CD4-positive, alpha-beta T cell treated with Interleukin-2 at 100 ng/mL for 4 hours (primary cell): ENCODE measurements at regions not wholly inside any gene's neighbourhood (a gene's known extent, or its start where the extent isn't known, plus 50 kb on each side); places are given as distances from the start of the nearest gene placed in this dataset.

Experiments used
- DNase-seq: peaks from one replicate; pipeline ENCODE4 v3.0.0-alpha.2; 2020; ENCODE audit warnings: low spot score

DNA sequence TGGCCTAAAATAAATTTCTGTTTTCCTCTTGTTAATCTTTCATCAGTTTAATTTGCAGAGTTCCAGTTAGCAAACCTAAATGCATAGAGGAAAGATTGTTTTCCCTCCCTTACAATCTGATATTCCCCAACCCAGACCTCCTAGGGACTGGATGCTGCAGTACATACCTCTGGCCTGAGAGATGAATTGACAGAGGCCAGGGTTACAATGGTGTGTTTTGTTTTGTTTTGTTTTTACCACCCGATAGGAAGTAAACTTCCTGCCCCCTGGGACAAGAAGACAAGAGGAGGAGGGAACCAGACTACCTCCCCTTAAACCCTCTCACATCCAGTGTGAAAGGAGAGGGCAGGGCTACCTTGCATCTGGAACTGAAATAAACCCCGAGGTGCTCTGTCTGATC, 319.0 kb downstream of the LRFN2 start:
- no peak for DNase-seq

DNA sequence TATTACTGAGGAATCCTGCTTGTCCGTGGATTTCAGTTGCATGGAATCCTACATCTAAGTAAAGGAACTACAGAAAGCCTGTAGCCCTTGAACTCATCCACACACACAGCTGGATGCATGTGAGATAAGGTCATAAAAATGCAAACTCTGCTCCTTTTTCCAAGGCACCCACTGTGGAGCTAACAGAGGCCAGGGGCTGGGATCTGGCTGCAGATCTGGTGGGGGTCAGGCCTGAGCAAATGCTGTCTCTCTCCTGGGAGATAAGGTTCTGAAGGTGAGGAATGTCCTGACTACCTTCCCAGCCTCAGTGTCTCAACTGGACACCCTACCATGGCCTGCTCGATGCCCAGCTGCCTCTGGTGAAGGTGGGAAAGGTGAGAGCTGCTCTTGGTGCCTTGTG, 321.5 kb downstream of the LRFN2 start:
- no peak for DNase-seq

DNA sequence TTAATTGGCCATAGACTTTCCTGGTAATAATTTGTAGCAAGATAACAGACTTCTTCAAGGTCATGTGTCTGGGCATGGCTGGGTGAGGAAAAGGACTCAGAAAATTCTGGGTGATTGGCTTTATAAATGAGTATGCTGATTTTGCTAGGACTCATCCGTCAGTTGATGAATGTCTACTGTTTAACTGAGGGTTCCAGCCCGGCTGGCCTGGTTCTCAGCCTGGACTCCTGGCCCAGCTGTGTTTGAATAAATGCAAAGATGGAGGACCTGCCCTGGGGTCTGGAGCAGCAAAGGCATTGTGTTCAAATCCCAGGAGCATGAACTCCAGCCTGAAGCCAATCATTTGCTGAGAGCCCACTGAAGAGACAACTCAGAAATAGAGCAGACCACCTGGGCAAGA, 323.2 kb downstream of the LRFN2 start:
- DNase-seq: no peak

DNA sequence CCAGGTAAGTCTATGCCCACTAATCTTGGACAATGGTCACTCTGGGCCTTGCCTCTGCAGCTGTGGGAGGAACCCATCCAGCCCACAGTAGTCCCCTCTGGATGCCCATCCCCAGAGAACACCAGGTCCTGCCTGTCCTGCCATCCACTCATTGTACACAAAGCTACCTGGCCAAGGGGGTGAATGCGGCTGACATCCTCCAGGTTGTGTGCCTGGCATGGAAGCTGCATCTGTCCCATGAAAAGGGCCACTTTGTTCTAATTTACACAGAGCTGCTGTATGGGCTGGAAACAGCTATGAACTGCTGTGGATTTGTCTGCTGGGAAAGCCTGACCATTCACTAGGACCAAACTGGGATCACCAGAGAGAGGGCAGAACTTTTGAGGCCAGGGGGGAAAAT, 324.8 kb downstream of the LRFN2 start:
- DNase-seq: no peak

DNA sequence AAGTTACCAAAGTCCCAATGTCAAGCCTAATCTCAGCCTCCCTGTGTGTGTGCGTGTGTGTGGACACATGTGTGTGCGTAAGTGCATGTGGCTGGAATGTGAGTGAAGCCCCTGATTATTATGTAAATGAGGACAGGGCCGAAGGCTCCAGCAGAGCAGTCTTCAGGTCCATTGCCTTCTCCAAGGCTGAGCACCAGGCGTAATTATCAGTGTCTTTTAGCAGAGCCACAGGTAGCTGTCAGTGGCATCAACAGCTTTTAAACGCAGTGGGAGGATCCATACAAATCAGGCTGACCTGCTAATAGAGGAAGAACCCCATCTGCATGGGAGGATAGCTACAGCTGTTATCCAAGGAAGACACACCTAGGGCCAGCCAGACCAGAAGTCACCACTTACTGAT, 324.3 kb upstream of the MOCS1 start:
- no peak for DNase-seq

DNA sequence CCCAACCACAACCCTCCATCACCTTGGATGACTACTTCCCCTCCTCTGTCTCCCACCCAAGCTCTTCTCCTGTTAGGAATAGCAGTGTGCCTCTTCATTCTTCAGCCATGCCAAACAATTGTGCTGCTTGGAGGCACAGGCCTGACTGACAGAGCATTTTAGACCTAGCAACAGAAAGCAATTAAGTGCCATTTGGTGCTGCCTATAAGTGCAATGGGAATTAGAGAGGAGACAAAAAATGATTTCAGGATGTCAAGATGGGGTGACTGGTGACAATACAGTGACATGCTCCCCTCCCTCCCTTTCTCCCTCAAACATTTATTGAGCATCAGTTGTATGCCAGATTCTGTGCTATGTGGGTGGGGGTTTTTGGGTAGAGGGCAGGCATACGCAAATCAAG, 322.6 kb upstream of the MOCS1 start:
- no peak for DNase-seq

DNA sequence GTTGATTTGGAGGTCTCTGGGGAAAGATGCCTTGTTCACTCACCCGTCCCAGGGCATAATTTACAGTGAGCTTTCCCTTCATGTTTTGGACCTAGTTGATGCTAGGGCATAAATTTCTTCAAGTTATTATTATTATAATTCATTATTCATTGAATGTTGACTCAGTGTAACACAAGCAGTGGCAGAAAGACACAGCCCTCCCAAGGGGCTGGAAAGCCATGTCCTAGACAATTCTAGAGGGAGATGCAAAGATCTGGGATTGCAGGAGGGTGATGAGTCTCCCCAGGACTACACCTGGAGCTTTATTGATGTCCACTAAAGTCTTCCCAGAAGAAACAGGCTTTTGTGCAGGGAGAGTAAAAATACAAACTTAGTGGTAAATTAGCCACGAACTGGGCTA, 322.0 kb upstream of the MOCS1 start:
- DNase-seq: no peak

DNA sequence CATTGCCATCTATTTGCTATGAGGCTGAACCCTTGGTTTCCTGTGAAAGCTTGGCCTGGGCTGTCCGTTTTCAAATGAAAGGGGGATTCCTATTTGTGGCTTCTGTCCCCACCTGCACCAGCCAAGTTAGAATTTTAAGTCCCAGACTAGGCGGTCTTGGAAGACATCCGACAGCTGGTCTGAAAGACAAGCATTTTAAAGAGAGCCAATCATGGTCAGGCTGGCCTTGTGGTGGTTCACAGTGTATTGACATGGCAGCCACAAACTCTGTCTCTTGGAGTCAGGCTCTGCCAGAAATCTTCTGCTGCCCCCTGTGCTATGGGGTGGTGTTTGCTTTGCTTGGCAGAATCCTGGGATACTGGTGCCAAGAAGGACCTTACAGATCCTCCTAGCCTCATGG, 319.2 kb upstream of the MOCS1 start:
- no peak for DNase-seq

DNA sequence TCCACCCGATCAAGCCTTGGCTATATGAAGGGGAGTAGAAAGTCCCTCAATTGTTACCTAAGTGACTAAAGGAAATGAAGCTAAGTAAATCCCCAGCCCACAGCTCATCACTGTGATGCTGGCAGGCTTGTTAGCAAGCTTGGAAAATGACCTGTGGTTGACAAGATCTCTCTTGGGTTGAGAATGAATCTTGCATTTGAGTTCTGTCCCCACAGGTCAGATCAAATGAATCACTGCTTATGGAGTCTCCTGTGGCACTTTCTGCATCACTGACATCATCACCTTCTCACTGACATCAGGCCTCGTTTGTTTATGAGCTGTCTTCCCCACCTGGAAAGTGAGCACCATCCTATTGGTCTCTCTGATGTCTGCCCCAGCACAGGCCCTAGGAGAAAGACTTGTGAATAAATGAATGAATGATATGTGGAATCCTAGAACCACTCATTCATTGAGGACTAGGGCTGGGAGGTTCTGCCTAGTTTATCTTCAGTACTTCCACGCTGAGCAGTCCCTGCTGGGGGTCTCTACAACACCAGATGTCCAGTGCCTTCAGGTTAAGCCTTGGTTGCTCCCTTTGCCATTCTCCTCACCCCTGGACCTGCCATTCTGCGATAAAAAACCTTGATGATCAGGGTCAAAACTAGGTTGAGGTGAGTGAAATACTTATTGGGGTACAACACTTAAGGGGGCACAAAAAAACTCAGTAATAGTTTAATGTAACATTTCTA, 318.4 kb upstream of the MOCS1 start:
- DNase-seq: no peak

DNA sequence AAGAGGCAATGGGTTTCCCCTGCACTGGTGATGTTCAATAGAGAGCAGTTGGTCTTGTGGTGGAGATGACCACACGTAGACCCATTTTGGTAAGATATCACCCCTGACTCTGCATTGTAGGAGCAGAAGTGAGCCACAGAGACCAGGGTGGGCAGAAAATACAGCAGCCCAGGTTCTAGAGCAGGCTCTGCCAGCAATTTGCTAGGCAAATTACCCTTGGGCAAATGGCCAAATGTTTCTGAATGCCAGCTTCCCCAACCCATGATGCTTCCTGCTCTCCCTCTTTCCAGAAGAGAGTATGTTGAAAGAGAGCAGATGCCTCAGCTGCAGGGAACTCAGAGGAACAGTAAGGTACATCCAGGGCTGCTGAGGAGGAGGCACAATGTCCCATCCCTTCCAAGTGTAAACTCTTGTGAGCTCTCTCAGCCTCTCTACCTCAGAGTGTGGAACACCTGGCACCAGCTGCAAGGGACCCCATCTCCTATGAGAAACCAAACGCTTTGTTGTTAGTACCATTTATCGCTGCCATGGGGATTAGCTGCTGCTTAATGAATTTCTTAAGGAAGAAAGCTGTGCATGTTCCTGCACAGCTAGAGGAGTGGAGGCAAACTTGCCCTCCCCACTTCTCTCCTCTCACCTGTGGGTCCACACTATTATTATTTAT, 317.5 kb upstream of the MOCS1 start:
- DNase-seq: no peak

DNA sequence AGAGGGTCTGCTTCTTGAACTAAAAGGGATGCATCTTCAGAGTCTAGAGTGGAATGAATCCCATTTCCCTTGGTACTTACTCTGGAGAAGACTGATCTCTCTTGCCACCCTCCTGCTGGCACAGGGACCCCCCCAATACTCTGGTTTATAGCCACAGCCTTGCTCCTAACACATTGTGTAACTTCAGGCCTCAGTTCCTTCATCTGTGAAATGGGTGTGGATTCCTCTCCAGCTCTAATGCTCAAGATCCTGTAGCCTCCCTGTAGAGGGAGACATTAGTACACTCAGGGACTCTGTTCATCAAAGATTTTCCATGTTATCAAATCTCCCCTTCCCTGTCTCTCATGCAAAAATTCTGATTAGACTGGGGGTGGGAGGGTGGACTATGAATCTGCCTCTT, 315.7 kb upstream of the MOCS1 start:
- DNase-seq: no peak

DNA sequence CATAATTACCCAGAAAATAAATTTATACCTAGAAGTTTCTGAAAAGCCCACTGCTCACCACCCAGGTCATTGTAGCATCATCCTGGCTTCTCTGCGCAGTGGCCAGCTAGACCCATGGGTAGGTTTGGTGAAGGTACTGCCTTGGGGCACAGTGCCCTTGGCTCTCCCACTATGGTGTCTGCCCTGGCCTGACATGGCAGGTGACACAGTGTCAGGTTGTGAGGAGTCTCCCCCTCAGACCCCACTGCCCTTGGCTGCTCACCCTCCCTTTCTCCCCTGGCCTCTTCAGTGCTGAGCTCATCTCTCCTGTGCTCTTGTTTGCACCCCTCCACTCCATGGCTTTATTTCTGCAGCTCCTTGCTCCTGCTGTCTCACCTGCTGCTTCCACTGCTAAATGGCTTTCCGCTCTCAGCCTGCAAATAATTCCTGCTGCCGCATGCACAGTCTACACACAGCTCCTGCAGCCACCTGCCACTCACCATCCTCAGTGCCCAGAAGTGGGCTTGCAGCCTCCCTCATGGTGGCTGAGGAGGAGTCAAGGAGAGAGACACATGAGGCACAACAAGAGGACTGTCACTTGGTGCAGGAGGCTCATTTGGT, 313.4 kb upstream of the MOCS1 start:
- DNase-seq: no peak

DNA sequence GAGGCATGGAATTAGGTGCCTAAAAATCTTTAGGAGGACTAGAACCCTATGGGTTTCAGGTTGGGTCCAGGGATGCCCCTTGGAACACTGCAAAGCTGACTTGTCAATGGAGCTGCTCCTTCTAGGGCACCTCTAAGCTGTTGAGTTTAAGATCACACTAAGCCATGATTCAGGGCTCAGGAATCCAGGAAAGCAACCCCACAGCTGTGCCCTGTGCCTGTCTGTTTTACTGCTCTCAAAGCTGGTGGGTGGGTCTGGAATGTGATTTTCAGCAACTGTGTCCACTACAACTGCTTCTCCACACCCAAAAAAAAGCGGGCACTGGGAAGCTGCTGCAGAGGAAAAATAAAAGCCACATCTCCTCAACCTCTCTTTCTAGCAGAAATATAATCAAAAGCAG, 310.4 kb upstream of the MOCS1 start:
- no peak for DNase-seq

DNA sequence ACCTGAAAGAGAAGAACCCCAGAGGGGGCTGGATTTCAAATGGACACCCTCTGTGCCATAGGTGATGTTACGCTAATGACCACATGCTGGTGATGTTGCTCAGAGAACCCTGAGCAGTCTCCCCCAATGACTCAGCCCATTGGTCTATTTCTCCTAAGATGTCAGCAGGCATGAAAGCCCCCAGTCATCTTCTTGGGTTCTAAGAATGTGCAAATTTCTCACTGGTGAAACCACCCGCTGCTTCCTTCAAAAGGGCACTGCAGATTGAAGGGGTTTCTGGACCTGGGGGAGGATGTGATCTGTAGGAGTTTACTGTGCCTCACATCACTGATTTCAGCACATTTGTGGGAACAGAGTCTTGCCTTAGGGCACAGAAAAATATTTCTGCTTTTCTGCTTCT, 298.4 kb upstream of the MOCS1 start:
- no peak for DNase-seq

DNA sequence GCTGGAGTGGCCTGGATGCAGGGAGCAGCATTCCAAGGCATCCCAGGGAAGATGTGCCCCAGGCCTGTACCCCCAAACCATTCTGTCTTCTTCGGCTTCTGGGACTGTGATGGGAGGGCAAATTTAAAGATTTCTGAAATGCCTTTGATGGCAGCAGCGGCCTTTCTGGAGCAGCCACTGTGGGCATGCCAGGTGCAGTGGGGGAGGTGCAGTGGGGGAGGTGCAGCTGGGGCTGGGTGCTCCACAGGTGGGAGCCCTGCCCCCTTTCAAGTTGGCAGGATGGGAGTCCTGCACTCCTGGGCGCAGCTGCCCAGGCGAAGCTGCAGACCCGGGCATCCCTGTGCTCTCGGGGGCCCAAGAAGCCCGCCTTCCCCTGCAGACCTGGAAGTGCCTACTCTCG, 293.5 kb upstream of the MOCS1 start:
- no peak for DNase-seq

DNA sequence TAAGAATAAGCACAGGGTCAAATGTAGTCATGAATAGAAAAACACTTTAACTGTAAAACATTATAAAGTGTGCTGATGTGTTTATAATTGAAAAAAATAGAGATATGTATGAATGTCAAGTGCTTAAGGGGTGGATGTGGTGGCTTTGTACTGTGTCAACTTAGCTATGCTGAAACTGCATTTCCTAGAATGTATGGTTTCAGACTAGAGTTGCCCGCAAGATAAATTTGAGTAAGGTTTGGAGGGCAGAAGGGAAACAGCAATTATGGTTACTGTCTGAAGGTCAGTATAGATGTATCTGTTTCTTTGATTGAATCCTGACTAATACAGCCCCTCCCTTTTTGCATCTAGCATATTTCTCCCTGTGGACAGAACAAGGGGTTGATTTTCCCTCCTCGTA, 288.1 kb upstream of the MOCS1 start:
- no peak for DNase-seq

DNA sequence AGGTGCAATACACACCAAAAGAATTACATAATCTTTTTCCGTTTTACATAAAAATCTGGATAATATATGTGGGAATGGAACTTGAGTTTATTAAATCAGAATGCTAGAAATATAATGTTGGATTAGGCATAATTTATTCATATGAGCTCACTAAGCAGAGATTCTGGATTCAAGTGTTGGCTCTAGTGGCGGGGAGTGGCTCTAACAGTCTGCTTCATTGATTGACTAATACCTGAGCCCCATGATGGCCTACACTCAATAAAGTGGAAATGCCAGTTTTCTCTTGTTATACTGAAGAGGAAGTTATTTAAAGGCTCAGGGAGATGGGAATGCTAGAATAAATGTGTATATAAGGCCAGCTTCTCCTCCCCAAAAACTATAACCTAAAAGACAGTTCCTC, 285.5 kb upstream of the MOCS1 start:
- no peak for DNase-seq

DNA sequence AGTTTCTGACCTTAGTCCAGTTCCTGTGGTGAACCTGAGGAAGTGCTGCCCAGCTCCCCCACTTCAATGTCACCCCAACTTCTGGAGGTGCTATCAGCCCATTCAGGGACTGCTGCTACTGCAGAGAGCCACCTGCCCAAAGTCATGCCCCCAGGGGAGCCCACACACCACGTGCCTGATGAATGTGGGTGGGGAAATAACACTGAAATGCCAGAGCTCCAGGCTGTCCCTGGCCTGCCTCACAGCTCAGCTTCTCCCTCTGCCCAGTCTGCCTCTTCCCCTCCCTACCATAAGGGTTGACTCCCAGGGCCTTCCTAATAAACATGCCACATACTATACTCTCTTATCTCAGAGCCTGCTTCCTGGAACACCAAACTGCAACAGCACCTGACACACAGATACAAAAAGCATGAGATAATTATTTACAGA, 276.4 kb upstream of the MOCS1 start:
- no peak for DNase-seq

DNA sequence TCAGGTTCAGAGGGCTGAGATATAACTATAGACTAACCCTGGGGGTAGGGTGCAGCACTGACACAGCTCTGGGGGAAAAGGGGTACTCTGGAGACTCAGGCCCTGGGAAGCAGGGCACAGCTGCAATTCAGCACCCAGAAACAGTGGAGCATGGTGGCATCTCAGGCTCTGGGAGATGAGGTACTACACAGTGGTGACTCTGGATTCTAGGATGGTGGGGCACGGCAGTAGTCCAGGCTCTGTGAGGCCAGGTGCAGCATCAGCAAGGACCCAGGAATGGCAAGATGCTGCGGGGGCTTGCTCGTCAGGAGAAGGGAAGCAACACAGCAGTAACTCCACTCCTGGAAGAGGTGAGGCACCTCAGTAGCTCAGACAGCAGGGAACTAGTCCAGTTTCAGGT, 271.5 kb upstream of the MOCS1 start:
- no peak for DNase-seq

DNA sequence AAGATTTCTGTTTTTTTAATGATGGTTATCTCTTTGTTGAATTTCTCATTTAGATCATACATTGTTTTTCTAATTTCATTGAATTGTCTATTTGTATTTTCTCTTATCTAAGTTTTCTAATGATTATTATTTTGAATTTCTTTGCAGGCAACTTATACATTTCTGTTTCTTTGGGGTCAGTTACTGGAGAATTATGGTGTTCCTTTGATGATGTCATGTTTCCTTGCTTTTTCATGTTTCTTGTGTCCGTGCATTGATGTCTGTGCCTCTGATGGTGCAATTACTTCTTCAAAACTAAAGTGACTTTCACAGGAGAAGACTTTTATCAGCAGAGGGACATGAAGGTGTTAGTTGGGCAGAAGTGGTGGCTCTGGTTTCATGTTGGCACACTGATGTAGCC, 270.7 kb upstream of the MOCS1 start:
- DNase-seq: no peak

DNA sequence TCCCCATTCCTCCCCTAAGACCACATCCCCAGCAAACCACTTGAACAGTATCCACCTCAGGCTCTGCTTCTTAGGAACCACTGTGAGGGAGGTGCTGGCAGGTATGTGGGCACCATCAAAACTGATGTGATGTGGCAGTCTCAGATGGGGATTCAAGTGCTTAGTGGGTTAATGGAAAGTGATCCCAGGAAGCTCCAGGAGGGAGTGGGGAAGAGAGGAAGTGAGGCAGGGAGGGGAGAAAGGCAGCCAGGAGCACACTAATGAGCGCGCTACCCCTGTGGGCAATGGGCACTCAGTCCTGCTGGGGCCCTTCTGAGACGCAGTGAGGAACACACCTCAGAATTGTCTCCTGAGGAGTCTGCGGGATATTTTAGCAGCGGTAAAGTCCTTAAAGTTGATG, 263.1 kb upstream of the MOCS1 start:
- no peak for DNase-seq

DNA sequence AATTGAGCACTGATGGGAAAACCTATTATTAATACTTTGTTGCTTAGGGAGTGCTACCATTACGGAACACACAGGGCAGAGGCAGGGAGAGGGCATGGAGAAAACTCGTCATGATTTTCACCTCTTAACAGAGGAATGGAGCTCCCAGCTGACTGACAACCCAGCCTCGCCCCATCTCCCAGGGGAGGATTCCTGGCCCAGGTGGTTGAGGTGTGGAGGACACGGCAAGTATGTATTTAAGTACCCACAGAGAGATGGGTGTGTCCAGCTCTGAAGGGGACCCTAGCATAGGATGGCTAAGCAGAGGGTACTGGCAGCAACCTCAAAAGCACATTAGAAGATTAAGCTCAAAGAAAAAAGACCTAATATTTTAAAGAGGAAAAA, 261.9 kb upstream of the MOCS1 start:
- DNase-seq: no peak

DNA sequence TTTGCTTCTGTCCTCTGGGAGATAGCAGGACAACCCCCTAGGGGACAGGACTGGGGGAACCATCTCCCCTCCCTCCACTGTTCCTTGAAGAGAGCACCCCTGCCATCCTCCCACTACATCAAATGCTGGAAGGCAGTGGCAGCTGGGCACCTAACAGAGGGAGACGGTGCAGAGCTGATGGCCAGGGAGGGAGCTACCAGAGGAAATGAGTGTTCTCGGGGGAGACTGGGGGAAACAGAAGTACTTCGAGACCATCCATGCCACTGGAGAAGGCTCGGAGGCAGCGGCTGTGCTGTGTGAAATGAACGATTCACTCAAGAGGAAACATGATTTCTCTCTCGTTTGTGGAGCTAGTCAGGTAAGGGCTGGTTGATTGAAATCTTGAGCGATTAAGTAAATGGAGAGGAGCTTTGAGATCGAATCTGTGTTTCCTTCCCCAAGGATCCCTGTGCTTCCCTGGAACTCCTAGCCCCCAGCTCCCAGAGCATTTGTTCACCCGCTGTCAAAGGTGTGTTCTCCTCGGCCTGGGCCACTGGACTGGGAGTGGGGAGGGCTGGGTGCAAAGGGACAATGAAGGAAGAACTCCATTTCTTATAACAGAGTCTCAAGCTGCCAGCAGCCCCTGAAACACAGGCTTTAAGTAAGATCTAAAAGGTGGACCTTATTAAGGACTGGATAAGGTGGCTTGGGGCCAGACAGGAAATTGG, 261.3 kb upstream of the MOCS1 start:
- no peak for DNase-seq
